LoVo (cell line): ENCODE measurements at regions not wholly inside any gene's neighbourhood (a gene's known extent, or its start where the extent isn't known, plus 50 kb on each side); places are given as distances from the start of the nearest gene placed in this dataset.
"Not testable (repeated sequence)": the region's sequence is repeated elsewhere in the genome, so short reads cannot be mapped to it uniquely, and the experiment has no call there.

Source experiments
- DNase-seq: peaks from one replicate; pipeline ENCODE4 v3.0.0-alpha.2; 2016; ENCODE audit warnings: low spot score

GRCh38 chr10:20492447-20492846, 404.7 kb downstream of the NEBL start:
- DNase-seq: no peak

GRCh38 chr10:20489961-20490360, 407.1 kb downstream of the NEBL start:
- no peak for DNase-seq

DNA sequence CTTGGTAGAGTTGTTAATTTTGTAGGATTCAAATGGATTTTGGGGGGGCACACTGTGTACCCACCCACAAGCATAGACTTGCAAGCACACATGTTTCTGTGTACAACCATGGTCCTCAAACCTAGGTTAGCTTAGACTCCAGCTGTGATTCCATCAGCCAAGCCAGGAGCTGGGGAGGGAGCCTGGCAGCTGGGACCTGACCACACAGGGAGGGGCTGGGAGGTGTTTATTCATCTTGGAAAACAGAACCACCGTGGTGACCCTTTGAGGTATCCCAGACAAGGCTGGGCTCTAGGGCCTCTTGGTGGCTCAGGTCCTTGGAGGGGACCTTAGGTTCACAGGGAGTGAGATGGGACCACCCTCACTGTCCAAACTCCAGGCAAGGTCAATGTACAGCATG, 410.3 kb downstream of the NEBL start:
- DNase-seq: no peak

DNA sequence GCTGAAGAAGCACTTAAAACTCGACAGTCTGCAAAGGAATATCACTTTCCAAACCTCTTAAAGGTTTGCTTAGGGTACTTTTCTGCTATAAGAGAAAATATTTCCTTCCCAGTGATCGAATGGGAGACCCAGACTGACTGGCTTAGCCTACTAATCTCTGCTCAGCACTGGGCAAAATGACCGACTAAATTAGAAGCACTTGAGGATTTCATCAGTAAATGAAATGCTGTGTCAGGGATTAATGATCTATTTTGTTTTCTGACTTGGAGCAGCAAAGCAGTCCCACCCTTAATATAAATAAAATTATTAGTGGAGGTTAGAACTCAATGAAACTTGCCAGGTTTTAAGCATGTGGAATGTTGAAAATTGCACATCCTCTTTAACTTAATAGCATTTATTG, 411.6 kb downstream of the NEBL start:
- DNase-seq: no peak

GRCh38 chr10:20481054-20481453, 416.1 kb downstream of the NEBL start:
- no peak for DNase-seq

- DNase-seq: not testable (repeated sequence)
These were observed 416.5 kb downstream of the NEBL start for GRCh38 chr10:20480575-20480974.

- DNase-seq: no peak
These were observed 423.0 kb downstream of the NEBL start for GRCh38 chr10:20474064-20474463.

GRCh38 chr10:20473023-20473760, 423.9 kb downstream of the NEBL start:
- no peak for DNase-seq

GRCh38 chr10:20466731-20467130, 430.4 kb downstream of the NEBL start:
- DNase-seq: no peak

DNA sequence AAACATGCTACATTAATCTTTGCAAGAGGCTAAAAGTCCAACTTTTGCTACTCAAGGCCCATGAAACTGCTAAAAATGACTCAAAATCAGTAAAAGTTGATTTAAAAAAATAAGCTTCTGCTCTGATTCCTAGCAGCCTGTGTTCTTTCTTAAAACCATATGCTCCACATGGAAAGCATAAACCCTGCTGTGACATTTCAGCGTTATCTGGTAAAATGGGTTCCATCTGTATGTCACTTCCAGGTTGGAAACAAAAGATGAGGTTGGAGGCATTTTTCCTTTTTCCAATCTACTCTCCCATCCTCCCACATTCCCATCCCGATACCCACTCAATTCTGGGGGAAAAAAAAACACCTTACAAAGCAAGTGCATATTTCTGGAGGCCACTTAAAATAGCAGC, 439.5 kb downstream of the NEBL start:
- DNase-seq: no peak

GRCh38 chr10:20455774-20456173, 441.3 kb downstream of the NEBL start:
- DNase-seq: no peak

DNA sequence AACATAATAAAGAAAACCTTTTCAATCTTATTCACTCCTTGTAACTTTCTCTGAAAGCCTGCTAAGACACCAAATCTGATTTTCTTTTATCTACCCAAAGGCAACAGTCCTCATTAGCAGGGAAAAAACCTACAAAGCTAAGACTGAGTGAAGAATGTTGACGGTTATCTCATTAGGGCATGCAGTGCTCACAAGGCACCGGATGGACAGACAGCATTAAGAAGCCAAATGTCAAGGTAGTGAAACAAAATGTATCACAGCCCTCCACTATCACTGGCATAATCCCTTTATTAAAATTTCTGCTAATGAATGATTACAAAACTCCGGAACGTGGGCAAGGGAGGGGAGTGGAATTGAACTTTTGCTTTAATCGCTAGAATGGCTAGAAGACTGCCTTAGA, 442.8 kb downstream of the NEBL start:
- DNase-seq: no peak

DNA sequence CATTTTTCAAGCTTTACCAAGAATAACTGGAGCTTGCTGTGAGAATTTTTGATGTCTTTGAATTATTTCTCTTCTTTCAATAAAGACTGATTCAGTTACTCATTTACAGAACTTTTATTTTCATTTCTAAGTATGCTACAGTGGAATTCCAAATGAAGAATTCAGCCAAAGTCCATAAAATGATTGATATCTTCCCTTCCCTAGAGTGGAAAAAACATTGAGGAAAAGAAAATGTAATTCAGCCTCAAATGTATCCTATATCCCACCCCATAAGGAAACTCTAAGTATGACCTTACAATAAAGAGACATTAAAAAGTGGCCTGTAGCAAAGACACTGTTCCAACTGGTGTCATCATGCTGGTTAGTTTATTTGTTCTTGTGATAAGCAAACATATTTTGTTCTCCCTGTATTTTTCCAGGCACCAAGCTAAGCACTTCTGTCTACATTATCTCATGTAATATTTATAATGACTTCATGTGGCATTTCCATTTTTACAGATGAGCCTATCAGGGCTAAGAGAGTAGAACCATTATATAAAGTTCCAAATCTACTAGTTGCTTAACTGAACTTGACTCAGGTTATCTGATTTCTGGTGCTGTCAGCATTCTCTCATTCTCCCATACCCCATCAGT, 450.4 kb downstream of the NEBL start:
- DNase-seq: no peak

DNA sequence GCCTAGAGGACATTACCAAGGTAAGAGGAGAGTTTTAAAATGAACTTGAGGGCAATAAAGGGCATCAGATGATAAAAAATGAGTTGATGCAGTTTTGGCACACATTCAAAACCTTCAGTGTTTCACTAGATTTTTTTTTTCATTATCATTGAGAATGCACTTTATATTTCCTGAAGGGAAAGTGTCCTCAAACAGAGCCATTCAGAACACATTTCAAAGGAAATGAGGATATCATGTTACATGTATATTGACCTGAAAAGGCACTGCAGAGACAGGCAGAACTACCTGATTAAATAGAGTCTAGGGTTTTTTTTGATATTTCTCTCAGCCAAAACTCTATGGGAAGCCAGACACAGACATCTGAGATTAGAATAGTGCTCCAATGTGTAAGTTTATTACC, 454.0 kb downstream of the NEBL start:
- no peak for DNase-seq

DNA sequence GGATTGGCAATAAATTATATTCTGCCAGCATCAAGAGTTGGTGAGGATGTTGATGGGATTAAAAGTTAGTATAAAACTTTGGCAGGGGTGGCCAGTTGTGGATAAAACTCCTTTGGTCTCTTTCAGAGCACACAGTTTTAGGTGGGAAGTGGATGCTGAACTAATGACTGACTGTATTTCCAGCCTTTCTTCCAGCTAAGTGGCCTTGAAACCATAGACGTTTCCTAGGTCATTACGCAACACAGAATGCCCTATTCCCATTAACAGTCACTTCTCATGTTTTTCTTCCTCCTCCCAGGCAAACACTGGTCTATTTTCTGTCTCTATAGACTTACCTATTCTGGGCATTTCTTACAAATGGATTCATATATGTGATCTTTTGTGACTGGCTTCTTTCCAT, 467.4 kb downstream of the NEBL start:
- no peak for DNase-seq

DNA sequence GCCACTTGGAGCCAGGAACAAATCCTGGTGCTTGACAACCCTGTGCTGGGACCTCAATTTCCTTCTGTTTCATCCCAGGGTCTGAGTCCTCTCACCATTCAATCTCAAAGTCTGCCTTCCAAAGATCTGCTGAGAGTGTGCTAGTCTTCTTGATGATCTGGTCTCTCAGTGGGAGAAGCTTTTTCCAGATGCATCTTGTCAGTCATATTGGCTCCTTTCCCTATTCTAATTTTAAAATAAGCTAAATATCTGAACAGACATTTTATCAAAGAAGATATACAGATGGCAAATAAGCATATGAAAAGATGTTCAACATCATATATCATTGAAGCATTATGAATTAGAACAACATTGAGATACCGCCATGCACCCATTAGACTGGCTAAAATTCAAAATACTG, 469.3 kb downstream of the NEBL start:
- DNase-seq: no peak

DNA sequence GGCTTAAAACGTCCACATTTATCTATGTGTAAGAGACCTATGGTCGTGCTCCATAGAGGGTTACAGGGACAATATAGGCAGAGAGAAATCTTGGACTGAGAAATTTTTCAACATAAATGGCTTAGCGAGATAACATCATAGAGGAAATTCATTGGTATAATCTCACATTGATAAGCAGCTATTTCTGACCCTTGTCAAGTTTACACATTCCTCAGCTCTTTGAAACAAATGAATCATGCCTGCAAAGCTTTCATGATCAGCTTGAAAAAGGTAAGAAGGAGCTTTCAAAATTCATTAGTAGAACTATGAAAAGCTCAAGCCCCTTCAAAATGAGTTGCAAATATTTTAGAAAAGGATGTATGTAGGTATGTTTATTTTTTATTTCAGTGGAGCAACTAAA, 478.8 kb downstream of the NEBL start:
- no peak for DNase-seq

DNA sequence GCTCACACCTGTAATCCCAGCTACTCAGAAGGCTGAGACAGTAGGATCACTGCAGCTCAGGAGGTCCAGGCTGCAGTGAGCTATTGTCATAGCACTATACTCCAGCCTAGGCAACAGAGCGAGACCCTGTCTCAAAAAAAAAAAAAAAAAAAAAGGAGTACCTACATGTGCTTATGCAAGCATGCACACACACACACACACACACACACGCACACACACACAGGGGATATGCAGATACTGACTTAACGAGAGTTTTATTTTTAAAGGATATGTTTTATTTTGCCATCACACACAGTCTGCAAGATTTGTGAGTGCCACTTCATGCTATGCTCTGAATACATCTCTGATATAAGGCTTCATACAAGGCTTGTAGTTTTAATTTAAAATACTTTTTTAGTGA, 479.3 kb downstream of the NEBL start:
- no peak for DNase-seq

DNA sequence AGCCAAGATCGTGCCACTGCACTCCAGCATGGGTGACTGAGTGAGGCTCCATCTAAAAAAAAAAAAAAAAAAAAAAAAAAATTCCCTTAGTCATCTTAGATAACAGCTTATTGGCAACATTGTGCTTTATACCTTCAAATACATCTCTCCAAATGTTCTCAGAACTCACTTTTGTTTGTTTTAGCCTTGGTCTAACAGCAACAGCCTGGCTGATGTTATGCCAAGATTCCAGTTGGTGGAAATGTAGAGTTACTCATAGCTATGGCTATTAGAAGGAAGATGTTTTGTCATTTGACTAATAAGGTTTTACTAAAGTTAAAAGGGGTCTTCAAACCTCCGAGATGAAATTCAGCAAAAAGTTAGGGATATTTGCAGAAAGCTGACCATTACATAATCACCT, 481.4 kb downstream of the NEBL start:
- no peak for DNase-seq

DNA sequence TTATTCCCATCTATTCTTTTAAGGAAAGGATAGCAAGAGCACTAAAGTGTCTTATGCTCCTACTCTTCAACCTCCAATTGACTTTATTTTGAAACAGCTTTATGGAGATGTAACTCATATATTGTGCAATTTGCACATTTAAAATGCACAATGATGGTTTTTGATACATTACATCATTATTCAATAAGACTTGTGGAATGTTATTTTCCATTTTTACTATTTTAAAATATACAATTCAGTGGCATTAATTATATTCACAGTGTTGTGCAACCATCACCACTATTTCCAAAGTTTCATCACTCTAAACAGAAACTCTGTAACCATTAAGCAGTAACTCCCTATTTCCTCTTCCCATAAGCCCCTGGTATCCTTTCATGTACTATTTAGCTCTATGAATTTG, 489.8 kb downstream of the NEBL start:
- no peak for DNase-seq

- DNase-seq: no peak
These were observed 490.6 kb downstream of the NEBL start for GRCh38 chr10:20406281-20407104.

- no peak for DNase-seq
These were observed 491.4 kb downstream of the NEBL start for GRCh38 chr10:20405761-20406160.

DNA sequence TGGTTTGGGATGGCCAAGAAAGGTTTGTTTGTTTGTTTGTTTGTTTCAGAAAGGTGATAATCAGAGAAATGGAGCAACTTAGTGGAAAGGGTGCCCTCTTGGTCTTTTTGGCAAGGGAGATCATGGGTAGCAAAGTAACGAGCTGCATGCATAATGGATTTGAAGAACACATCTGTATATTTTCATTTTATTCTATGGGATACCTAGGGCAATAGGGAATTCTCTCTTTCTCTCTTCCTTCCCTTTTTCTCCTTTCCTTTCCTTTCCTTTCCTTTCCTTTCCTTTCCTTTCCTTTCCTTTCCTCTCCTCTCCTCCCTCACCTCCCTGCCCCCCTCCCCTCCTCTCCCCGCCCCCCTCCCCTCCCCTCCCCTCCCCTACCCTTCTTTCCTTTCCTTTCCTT, 492.1 kb downstream of the NEBL start:
- DNase-seq: no peak
